ENCODE measurements at regions not wholly inside any gene's neighbourhood (a gene's known extent, or its start where the extent isn't known, plus 50 kb on each side); places are given as distances from the start of the nearest gene placed in this dataset.

GRCh38 chr9:89697553-89697952 lies 92.7 kb downstream of the GADD45G start:
- H3K4me1 Mint-ChIP-seq (ENCODE audit: low read depth), result peaks cover 22% of the 10 kb centered on the region
- no peaks in the 10 kb centered on the region for H3K9me3 Mint-ChIP-seq
- no peak for DNase-seq
- no peak overlapping the region for H3K27ac Mint-ChIP-seq
- H3K4me3 Mint-ChIP-seq, result no peak overlapping the region
- H3K36me3 Mint-ChIP-seq (ENCODE audit: low read depth), result no peaks in the 10 kb centered on the region
- H3K27me3 Mint-ChIP-seq, result no peaks in the 10 kb centered on the region

- H3K36me3 Mint-ChIP-seq (ENCODE audit: low read depth), result no peaks in the 10 kb centered on the region
- no peaks in the 10 kb centered on the region for H3K9me3 Mint-ChIP-seq
- peaks cover 22% of the 10 kb centered on the region for H3K4me1 Mint-ChIP-seq (ENCODE audit: low read depth)
- H3K27ac Mint-ChIP-seq, result no peak overlapping the region
- no peak for DNase-seq
- H3K27me3 Mint-ChIP-seq, result no peaks in the 10 kb centered on the region
- no peak overlapping the region for H3K4me3 Mint-ChIP-seq
Observed at GRCh38 chr9:89698411-89699005, 93.7 kb downstream of the GADD45G start.

GRCh38 chr9:89699646-89700045 lies 94.8 kb downstream of the GADD45G start:
- no peak for DNase-seq
- Mint-ChIP-seq H3K27ac (no peak overlapping the region), H3K9me3 (no peaks in the 10 kb centered on the region), H3K36me3 (ENCODE audit: low read depth) (no peaks in the 10 kb centered on the region), H3K27me3 (no peaks in the 10 kb centered on the region), H3K4me3 (no peak overlapping the region), H3K4me1 (ENCODE audit: low read depth) (peaks cover 24% of the 10 kb centered on the region)

- peak; percentile 76 for DNase-seq
- peak overlapping the region; percentile 77 for H3K27ac Mint-ChIP-seq
- no peaks in the 10 kb centered on the region for H3K27me3 Mint-ChIP-seq
- H3K4me1 Mint-ChIP-seq (ENCODE audit: low read depth), result peaks cover 33% of the 10 kb centered on the region
- peak overlapping the region; percentile 63 for H3K4me3 Mint-ChIP-seq
- H3K36me3 Mint-ChIP-seq (ENCODE audit: low read depth), result no peaks in the 10 kb centered on the region
- H3K9me3 Mint-ChIP-seq, result no peaks in the 10 kb centered on the region
Observed at GRCh38 chr9:89701221-89701798, 96.5 kb downstream of the GADD45G start.

- no peak overlapping the region for H3K4me3 Mint-ChIP-seq
- peaks cover 39% of the 10 kb centered on the region for H3K4me1 Mint-ChIP-seq (ENCODE audit: low read depth)
- H3K27me3 Mint-ChIP-seq, result no peaks in the 10 kb centered on the region
- H3K9me3 Mint-ChIP-seq, result no peaks in the 10 kb centered on the region
- H3K27ac Mint-ChIP-seq, result peak overlapping the region; percentile 77
- DNase-seq, result no peak
- no peaks in the 10 kb centered on the region for H3K36me3 Mint-ChIP-seq (ENCODE audit: low read depth)
Observed at GRCh38 chr9:89702401-89702800, 97.6 kb downstream of the GADD45G start.

- H3K9me3 Mint-ChIP-seq, result no peaks in the 10 kb centered on the region
- no peaks in the 10 kb centered on the region for H3K36me3 Mint-ChIP-seq (ENCODE audit: low read depth)
- H3K27me3 Mint-ChIP-seq, result no peaks in the 10 kb centered on the region
- H3K27ac Mint-ChIP-seq, result peak overlapping the region; percentile 15
- no peak for DNase-seq
- H3K4me1 Mint-ChIP-seq (ENCODE audit: low read depth), result peaks cover 34% of the 10 kb centered on the region
- no peak overlapping the region for H3K4me3 Mint-ChIP-seq
Observed at GRCh38 chr9:89705651-89706050, 100.8 kb downstream of the GADD45G start.

- Mint-ChIP-seq H3K4me1 (ENCODE audit: low read depth) (peaks cover 29% of the 10 kb centered on the region), H3K27ac (no peak overlapping the region), H3K4me3 (no peak overlapping the region), H3K27me3 (no peaks in the 10 kb centered on the region), H3K9me3 (no peaks in the 10 kb centered on the region), H3K36me3 (ENCODE audit: low read depth) (no peaks in the 10 kb centered on the region)
- DNase-seq, result no peak
Observed at GRCh38 chr9:89706086-89706485, 101.3 kb downstream of the GADD45G start.

GRCh38 chr9:89706731-89707191 lies 101.9 kb downstream of the GADD45G start:
- no peaks in the 10 kb centered on the region for H3K9me3 Mint-ChIP-seq
- H3K36me3 Mint-ChIP-seq (ENCODE audit: low read depth), result no peaks in the 10 kb centered on the region
- no peak overlapping the region for H3K4me3 Mint-ChIP-seq
- no peak for DNase-seq
- peaks cover 22% of the 10 kb centered on the region for H3K4me1 Mint-ChIP-seq (ENCODE audit: low read depth)
- no peaks in the 10 kb centered on the region for H3K27me3 Mint-ChIP-seq
- H3K27ac Mint-ChIP-seq, result no peak overlapping the region

GRCh38 chr9:89710697-89711096 lies 105.9 kb downstream of the GADD45G start:
- Mint-ChIP-seq H3K36me3 (ENCODE audit: low read depth) (no peaks in the 10 kb centered on the region), H3K4me1 (ENCODE audit: low read depth) (peaks cover 31% of the 10 kb centered on the region), H3K4me3 (no peak overlapping the region), H3K27ac (no peak overlapping the region), H3K27me3 (no peaks in the 10 kb centered on the region), H3K9me3 (no peaks in the 10 kb centered on the region)
- DNase-seq, result no peak

GRCh38 chr9:89711866-89712265 lies 107.1 kb downstream of the GADD45G start:
- DNase-seq, result no peak
- no peak overlapping the region for H3K27ac Mint-ChIP-seq
- peaks cover 24% of the 10 kb centered on the region for H3K4me1 Mint-ChIP-seq (ENCODE audit: low read depth)
- H3K36me3 Mint-ChIP-seq (ENCODE audit: low read depth), result no peaks in the 10 kb centered on the region
- H3K4me3 Mint-ChIP-seq, result no peak overlapping the region
- H3K27me3 Mint-ChIP-seq, result no peaks in the 10 kb centered on the region
- H3K9me3 Mint-ChIP-seq, result no peaks in the 10 kb centered on the region

GRCh38 chr9:89712283-89712682 lies 107.5 kb downstream of the GADD45G start:
- H3K36me3 Mint-ChIP-seq (ENCODE audit: low read depth), result no peaks in the 10 kb centered on the region
- peaks cover 21% of the 10 kb centered on the region for H3K4me1 Mint-ChIP-seq (ENCODE audit: low read depth)
- no peak for DNase-seq
- no peak overlapping the region for H3K27ac Mint-ChIP-seq
- no peak overlapping the region for H3K4me3 Mint-ChIP-seq
- H3K9me3 Mint-ChIP-seq, result no peaks in the 10 kb centered on the region
- H3K27me3 Mint-ChIP-seq, result no peaks in the 10 kb centered on the region

- no peak overlapping the region for H3K27ac Mint-ChIP-seq
- no peaks in the 10 kb centered on the region for H3K36me3 Mint-ChIP-seq (ENCODE audit: low read depth)
- H3K27me3 Mint-ChIP-seq, result no peaks in the 10 kb centered on the region
- no peaks in the 10 kb centered on the region for H3K9me3 Mint-ChIP-seq
- no peak overlapping the region for H3K4me3 Mint-ChIP-seq
- peaks cover 21% of the 10 kb centered on the region for H3K4me1 Mint-ChIP-seq (ENCODE audit: low read depth)
- no peak for DNase-seq
Observed at GRCh38 chr9:89714321-89714720, 109.5 kb downstream of the GADD45G start.

GRCh38 chr9:89715318-89715858 lies 110.6 kb downstream of the GADD45G start:
- peaks cover 21% of the 10 kb centered on the region for H3K4me1 Mint-ChIP-seq (ENCODE audit: low read depth)
- no peaks in the 10 kb centered on the region for H3K27me3 Mint-ChIP-seq
- DNase-seq, result no peak
- H3K4me3 Mint-ChIP-seq, result no peak overlapping the region
- peak overlapping the region; percentile 31 for H3K27ac Mint-ChIP-seq
- H3K9me3 Mint-ChIP-seq, result no peaks in the 10 kb centered on the region
- no peaks in the 10 kb centered on the region for H3K36me3 Mint-ChIP-seq (ENCODE audit: low read depth)

GRCh38 chr9:89715881-89716280 lies 111.1 kb downstream of the GADD45G start:
- Mint-ChIP-seq H3K9me3 (no peaks in the 10 kb centered on the region), H3K27ac (no peak overlapping the region), H3K4me1 (ENCODE audit: low read depth) (peaks cover 21% of the 10 kb centered on the region), H3K4me3 (no peak overlapping the region), H3K27me3 (no peaks in the 10 kb centered on the region), H3K36me3 (ENCODE audit: low read depth) (no peaks in the 10 kb centered on the region)
- DNase-seq, result no peak

- Mint-ChIP-seq H3K4me3 (no peak overlapping the region), H3K4me1 (ENCODE audit: low read depth) (peaks cover 21% of the 10 kb centered on the region), H3K9me3 (no peaks in the 10 kb centered on the region), H3K27ac (no peak overlapping the region), H3K27me3 (no peaks in the 10 kb centered on the region), H3K36me3 (ENCODE audit: low read depth) (no peaks in the 10 kb centered on the region)
- no peak for DNase-seq
Observed at GRCh38 chr9:89716559-89716958, 111.7 kb downstream of the GADD45G start.

Data from activated T-cell treated with anti-CD3 and anti-CD28 coated beads, Interleukin-2, amount 50 U/mL, for 24 hours (primary cell).